ENCODE measurements at regions not wholly inside any gene's neighbourhood (a gene's known extent, or its start where the extent isn't known, plus 50 kb on each side); places are given as distances from the start of the nearest gene placed in this dataset.

DNA sequence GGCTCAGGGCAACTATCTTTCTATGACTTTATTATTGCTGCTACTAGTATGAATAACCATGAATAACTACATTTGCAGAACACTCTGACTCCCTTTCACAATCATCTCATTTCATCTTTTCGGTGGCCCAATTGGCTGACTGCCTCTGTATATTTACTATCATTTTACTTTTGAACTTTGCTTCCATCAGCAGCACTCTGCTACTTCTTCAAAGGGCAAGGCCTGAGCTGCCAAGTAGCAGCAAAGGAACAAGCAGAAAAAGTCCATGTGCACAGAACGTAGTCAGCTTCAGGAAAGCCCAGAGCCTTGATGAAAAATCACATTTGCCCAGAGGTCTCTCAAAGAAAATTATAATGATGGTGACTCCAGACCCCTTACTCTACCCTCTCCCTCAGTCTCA lies 214.5 kb upstream of the PUM3 start (continued):
- TF ChIP-seq, protein P1, sequence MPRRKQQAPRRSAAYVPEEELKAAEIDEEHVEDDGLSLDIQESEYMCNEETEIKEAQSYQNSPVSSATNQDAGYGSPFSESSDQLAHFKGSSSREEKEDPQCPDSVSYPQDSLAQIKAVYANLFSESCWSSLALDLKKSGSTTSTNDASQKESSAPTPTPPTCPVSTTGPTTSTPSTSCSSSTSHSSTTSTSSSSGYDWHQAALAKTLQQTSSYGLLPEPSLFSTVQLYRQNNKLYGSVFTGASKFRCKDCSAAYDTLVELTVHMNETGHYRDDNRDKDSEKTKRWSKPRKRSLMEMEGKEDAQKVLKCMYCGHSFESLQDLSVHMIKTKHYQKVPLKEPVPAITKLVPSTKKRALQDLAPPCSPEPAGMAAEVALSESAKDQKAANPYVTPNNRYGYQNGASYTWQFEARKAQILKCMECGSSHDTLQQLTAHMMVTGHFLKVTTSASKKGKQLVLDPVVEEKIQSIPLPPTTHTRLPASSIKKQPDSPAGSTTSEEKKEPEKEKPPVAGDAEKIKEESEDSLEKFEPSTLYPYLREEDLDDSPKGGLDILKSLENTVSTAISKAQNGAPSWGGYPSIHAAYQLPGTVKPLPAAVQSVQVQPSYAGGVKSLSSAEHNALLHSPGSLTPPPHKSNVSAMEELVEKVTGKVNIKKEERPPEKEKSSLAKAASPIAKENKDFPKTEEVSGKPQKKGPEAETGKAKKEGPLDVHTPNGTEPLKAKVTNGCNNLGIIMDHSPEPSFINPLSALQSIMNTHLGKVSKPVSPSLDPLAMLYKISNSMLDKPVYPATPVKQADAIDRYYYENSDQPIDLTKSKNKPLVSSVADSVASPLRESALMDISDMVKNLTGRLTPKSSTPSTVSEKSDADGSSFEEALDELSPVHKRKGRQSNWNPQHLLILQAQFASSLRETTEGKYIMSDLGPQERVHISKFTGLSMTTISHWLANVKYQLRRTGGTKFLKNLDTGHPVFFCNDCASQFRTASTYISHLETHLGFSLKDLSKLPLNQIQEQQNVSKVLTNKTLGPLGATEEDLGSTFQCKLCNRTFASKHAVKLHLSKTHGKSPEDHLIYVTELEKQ (tag by site-specific recombination; IDR thresholded peaks at IDR 0.05; ENCODE audit: borderline replicate concordance): no peak
- TF ChIP-seq ZNF354C (tag by site-specific recombination; IDR thresholded peaks at IDR 0.05; ENCODE audit: borderline replicate concordance, low read depth): no peak

DNA sequence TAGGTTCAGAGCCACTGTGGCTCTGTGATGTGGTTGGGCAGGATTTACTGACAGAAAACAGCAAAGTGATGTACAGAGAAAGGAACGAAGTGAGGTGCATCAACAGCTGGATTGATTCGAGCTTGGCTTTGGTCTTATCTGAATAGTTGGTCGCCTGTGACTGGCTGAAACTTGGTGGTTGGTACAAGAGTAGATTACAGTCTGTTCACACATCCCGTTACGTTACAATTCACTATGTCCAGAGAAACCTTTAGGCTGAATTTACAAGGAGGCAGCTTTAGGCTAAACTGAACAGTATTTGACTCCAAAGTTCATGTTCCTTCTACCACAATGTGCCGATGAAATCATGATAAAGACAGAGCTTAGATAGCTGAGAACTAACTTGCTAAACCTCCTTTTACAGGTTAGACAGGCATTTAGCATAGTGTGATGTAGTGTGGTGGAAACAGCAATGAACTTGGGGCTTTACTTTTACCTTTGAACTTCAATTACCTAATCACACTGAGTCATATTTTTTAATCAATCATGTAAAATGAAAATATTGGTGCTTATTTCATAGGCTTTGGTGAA lies 210.2 kb upstream of the PUM3 start:
- no peak for TF ChIP-seq ZNF670 (tag by site-specific recombination; IDR thresholded peaks at IDR 0.05; ENCODE audit: low read depth)
- no peak for TF ChIP-seq ZNF248 (tag by site-specific recombination; IDR thresholded peaks at IDR 0.05)
- no peak for TF ChIP-seq ZNF433 (tag by site-specific recombination; IDR thresholded peaks at IDR 0.05; ENCODE audit: low read depth)
- no peak for TF ChIP-seq YY1 (tag by site-specific recombination; IDR thresholded peaks at IDR 0.05)
- TF ChIP-seq ZNF23 (tag by site-specific recombination; IDR thresholded peaks at IDR 0.05; ENCODE audit: borderline replicate concordance): no peak
- no peak for TF ChIP-seq ZNF585B (tag by site-specific recombination; IDR thresholded peaks at IDR 0.05)
- TF ChIP-seq, protein P2, sequence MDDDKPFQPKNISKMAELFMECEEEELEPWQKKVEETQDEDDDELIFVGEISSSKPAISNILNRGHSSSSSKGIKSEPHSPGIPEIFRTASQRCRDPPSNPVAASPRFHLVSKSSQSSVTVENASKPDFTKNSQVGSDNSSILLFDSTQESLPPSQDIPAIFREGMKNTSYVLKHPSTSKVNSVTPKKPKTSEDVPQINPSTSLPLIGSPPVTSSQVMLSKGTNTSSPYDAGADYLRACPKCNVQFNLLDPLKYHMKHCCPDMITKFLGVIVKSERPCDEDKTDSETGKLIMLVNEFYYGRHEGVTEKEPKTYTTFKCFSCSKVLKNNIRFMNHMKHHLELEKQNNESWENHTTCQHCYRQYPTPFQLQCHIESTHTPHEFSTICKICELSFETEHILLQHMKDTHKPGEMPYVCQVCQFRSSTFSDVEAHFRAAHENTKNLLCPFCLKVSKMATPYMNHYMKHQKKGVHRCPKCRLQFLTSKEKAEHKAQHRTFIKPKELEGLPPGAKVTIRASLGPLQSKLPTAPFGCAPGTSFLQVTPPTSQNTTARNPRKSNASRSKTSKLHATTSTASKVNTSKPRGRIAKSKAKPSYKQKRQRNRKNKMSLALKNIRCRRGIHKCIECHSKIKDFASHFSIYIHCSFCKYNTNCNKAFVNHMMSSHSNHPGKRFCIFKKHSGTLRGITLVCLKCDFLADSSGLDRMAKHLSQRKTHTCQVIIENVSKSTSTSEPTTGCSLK (tag by site-specific recombination; IDR thresholded peaks at IDR 0.05): no peak
- no peak for TF ChIP-seq ZNF701 (tag by site-specific recombination; IDR thresholded peaks at IDR 0.05)
- TF ChIP-seq ZEB2 (tag by site-specific recombination; IDR thresholded peaks at IDR 0.05): no peak
- no peak for TF ChIP-seq ZNF146 (tag by site-specific recombination; IDR thresholded peaks at IDR 0.05)
- TF ChIP-seq, protein P3, sequence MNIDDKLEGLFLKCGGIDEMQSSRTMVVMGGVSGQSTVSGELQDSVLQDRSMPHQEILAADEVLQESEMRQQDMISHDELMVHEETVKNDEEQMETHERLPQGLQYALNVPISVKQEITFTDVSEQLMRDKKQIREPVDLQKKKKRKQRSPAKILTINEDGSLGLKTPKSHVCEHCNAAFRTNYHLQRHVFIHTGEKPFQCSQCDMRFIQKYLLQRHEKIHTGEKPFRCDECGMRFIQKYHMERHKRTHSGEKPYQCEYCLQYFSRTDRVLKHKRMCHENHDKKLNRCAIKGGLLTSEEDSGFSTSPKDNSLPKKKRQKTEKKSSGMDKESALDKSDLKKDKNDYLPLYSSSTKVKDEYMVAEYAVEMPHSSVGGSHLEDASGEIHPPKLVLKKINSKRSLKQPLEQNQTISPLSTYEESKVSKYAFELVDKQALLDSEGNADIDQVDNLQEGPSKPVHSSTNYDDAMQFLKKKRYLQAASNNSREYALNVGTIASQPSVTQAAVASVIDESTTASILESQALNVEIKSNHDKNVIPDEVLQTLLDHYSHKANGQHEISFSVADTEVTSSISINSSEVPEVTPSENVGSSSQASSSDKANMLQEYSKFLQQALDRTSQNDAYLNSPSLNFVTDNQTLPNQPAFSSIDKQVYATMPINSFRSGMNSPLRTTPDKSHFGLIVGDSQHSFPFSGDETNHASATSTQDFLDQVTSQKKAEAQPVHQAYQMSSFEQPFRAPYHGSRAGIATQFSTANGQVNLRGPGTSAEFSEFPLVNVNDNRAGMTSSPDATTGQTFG (tag by site-specific recombination; IDR thresholded peaks at IDR 0.05; ENCODE audit: borderline replicate concordance): no peak
- no peak for TF ChIP-seq EGR2 (tag by site-specific recombination; IDR thresholded peaks at IDR 0.05; ENCODE audit: low read depth)
- TF ChIP-seq MYNN (tag by site-specific recombination; IDR thresholded peaks at IDR 0.05; ENCODE audit: borderline replicate concordance): no peak
- TF ChIP-seq, protein P4, sequence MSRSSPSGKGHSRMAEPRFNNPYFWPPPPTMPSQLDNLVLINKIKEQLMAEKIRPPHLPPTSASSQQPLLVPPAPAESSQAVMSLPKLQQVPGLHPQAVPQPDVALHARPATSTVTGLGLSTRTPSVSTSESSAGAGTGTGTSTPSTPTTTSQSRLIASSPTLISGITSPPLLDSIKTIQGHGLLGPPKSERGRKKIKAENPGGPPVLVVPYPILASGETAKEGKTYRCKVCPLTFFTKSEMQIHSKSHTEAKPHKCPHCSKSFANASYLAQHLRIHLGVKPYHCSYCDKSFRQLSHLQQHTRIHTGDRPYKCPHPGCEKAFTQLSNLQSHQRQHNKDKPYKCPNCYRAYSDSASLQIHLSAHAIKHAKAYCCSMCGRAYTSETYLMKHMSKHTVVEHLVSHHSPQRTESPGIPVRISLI (tag by site-specific recombination; IDR thresholded peaks at IDR 0.05): no peak
- TF ChIP-seq ZNF391 (tag by site-specific recombination; IDR thresholded peaks at IDR 0.05; ENCODE audit: borderline replicate concordance, low read depth): no peak
- TF ChIP-seq SCRT2 (tag by site-specific recombination; IDR thresholded peaks at IDR 0.05): no peak
- no peak for TF ChIP-seq GLIS2 (tag by site-specific recombination; IDR thresholded peaks at IDR 0.05)
- Histone ChIP-seq H3K4me1 (ENCODE audit: control insufficient read depth, insufficient read depth, low read length) (no peaks in the 10 kb centered on the region), H3K4me3 (ENCODE audit: low read depth, low read length) (no peak overlapping the region), H3K36me3 (ENCODE audit: control insufficient read depth in 2 of 2, insufficient read depth in 1 of 2, low read length in 2 of 2) (no peaks in the 10 kb centered on the region), H3K9me3 (ENCODE audit: control insufficient read depth, insufficient read depth, low read depth, low read length) (no peaks in the 10 kb centered on the region), H3K27ac (ENCODE audit: extremely low read depth, low read depth, low read length) (no peak overlapping the region)
- ChIA-PET POLR2A (no interaction called here), CTCF (no interaction called here)

All from HEK293 (cell line).